GM03348 (cell line): ENCODE measurements at regions not wholly inside any gene's neighbourhood (a gene's known extent, or its start where the extent isn't known, plus 50 kb on each side); places are given as distances from the start of the nearest gene placed in this dataset.
"Not testable (repeated sequence)": the region's sequence is repeated elsewhere in the genome, so short reads cannot be mapped to it uniquely, and the experiment has no call there.

Source experiments
- DNase-seq: peaks from one replicate; pipeline ENCODE4 v3.0.0; 2012; ENCODE audit warnings: low spot score

GRCh38 chr10:124213471-124213870 lies 120.1 kb upstream of the CHST15 start:
- DNase-seq: no peak

GRCh38 chr10:124212702-124213101 lies 119.3 kb upstream of the CHST15 start:
- DNase-seq: no peak

- DNase-seq: no peak
These were observed 118.5 kb upstream of the CHST15 start for GRCh38 chr10:124211921-124212320.

- no peak for DNase-seq
These were observed 116.9 kb upstream of the CHST15 start for GRCh38 chr10:124210263-124210662.

DNA sequence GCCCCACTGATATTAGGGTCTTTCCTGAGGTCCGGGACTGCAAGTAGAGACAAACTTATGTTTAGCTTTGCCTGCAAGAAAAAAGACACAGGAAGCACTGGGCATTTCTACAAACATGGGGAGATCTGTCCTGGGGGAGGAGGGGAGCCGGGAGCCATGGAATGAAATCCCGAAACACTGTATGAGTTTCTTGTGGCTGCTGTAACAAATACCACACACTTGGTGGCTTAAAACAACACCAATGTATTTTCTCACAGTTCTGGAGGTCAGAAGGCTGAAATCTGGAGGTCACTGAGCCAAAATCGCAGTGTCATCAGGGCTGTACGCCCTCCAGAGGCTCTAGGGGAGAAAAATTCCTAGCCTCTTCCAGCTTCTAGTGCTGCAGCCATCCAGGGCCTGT lies 114.0 kb upstream of the CHST15 start:
- DNase-seq: no peak

GRCh38 chr10:124206616-124207015 lies 113.2 kb upstream of the CHST15 start:
- DNase-seq: no peak

GRCh38 chr10:124205432-124205831 lies 112.0 kb upstream of the CHST15 start:
- DNase-seq: no peak

- DNase-seq: no peak
These were observed 111.3 kb upstream of the CHST15 start for GRCh38 chr10:124204726-124205125.

DNA sequence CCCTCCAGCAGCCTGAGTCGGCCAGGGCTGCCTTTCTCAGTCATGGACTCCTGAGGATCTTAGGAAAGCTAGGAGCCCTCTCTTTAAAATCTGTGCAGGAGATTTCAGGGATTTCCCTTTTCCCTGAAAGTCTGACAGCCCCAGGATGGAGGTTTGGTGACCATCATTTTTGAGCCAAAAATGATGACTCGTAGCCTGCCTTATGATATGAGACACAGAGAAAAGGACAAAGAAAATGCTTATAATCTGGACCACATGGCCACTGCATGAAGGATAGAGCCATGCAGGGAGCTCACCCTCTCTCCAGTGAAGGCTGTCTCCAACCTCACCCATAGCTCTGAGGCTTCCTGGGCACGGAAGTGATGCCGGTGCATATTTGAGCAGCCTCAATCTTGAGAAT lies 106.6 kb upstream of the CHST15 start:
- DNase-seq: no peak

DNA sequence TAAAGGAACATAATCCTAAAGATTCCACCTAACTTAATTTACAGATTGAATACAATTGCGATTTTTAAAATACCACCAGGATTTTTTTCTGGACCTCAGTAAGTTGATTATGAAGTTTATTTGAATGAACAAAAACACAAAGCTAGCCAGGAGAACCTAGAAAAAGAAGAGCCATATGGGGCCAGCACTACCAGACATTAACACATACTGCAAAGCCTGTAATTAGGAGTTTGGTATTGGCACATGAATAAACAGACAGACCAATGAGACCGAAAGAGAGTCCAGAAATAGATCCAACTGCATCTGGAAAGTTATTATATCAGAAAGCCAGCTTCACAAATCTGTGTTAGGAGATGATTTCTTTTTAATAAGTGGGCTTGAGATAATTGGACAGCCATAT lies 105.5 kb upstream of the CHST15 start:
- DNase-seq: no peak

DNA sequence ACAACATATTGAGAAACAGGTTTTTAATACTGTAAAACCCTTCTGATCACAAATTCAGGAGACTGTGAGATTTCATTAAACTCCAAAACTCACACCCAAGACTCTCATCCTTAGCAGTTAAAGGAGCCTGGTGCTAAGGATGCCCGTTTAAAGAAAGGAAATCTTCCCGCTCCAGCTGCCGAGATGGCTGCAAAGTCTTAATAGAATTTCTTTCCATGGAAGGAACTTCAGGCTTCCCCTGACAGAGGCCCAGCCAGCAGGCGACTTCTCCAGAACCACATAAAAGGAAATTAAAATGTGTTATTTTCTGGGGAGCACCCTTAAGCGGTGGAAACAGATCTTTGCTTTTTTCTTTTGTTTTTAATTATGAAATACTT lies 104.7 kb upstream of the CHST15 start:
- no peak for DNase-seq

GRCh38 chr10:124197371-124198124 lies 104.2 kb upstream of the CHST15 start:
- DNase-seq: no peak

DNA sequence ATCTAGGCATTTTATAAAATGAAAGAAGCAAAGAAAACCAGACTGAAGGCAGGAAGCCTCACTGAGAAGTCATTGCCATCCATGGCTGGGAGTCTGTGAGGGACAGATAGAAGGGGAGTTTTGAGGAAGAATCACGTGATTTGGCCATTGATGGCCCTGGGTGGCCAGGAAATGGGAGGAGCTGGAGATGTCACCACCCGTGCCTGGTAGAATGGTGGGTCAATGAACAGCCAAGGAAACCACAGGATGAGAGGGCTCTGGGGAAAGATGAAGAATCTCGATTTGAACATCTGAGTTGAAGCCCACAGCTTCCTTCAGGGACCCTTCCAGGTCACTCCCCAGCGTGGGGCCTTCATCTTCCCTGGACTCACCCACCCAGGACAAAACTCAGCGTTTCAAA lies 103.3 kb upstream of the CHST15 start:
- no peak for DNase-seq

GRCh38 chr10:124194199-124194824 lies 100.9 kb upstream of the CHST15 start:
- no peak for DNase-seq

GRCh38 chr10:124193309-124193696 lies 99.9 kb upstream of the CHST15 start:
- no peak for DNase-seq

DNA sequence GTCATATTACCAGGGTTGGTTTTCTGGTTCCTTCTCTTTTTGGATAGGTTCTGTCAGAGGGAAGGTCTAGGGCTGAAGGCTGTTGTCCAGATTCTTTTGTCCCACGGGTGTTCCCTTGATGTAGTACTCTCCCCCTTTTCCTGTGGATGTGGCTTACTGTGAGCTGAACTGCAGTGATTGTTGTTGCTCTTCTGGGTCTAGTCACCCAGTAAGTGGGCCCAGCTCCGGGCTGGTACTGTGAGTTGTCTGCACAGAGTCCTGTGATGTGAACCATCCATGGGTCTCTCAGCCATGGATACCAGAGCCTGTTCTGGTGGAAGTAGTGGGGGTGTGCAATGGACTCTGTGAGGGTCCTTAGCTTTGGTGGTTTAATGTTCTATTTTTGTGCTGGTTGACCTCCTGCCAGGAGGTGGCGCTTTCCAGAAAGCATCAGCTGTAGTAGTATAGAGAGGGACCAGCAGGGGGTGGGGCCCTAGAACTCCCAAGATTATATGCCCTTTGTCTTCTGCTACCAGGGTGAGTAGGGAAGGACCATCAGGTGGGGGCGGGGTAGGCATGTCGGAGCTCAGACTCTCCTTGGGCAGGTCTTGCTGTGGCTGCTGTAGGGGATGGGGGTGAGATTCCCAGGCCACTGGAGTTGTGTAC lies 99.4 kb upstream of the CHST15 start:
- DNase-seq: not testable (repeated sequence)

GRCh38 chr10:124190476-124190875 lies 97.1 kb upstream of the CHST15 start:
- not testable (repeated sequence) for DNase-seq

DNA sequence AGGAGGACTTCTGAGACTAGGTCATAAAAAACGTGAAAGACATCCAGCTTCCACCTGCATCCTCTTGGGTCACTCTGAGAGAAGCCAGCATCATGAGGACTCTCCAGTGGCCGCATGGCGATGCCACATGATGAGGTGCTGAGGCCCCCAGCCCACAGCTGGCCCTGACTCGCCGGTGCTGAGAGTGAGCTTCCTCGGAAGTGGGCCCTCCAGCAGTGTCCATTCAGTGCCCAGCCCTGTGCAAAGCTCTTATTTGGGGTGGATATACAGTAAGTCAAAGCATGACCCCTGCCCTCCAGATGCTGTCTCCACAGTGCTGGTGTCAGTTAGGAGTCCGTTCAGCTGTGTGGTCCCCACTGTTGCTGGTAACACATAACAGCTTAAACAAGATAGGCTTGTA lies 93.6 kb upstream of the CHST15 start:
- DNase-seq: no peak

- no peak for DNase-seq
These were observed 91.7 kb upstream of the CHST15 start for GRCh38 chr10:124185084-124185483.

DNA sequence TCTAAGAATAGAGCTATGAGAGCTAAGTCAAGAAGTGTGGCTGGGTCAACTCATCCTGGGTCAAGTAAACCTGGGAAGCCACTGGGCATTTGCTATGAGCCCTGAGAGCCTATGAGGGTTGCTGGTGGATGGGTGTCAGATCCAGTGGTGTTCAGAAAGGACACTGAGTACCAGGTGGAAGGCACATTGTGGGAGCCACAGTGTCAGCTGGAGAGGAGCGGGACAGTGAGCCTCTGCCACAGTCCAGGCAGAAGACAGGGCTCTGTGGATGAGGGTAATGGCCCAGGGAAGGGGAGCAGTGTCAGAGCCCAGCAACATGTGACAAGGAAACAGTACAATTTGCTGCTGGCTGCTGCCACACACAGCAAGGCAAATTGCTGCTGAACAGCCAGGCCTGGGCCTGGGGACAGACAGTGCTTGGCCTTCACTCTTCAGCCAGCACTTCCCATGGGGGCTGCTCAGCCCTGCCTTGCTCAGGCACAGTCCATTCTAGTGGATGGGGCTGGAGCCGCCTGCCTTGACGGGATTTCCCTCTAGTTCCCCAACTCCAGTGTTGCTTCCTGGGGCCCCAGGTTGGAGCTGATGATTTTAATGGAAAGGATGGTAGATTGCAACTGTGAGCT lies 90.9 kb upstream of the CHST15 start:
- DNase-seq: no peak

- DNase-seq: no peak
These were observed 90.2 kb upstream of the CHST15 start for GRCh38 chr10:124183617-124184016.

GRCh38 chr10:124182088-124182541 lies 88.7 kb upstream of the CHST15 start:
- DNase-seq: no peak

- DNase-seq: no peak
These were observed 88.3 kb upstream of the CHST15 start for GRCh38 chr10:124181656-124182055.
